ENCODE measurements at regions not wholly inside any gene's neighbourhood (a gene's known extent, or its start where the extent isn't known, plus 50 kb on each side); places are given as distances from the start of the nearest gene placed in this dataset.

DNA sequence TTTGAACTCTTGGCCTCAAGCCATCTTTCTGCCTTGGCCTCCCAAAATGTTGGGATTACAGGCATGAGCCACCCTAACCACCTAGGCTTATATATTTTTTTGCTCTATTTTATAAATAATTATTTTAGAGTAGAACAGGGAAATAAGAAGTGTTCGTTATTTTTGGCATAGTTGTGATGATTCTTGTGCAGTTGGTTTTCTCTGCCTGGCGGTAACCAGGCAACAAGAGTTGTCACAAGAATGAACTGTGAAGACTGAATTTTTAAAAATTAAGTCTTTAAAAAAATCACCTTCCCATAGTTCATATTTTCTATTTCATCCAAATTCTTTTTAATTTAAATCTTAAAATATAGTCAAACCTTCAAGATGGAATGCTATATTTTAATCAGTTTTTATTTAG lies 310.2 kb downstream of the ARL6IP6 start:
- TF ChIP-seq, protein P1, sequence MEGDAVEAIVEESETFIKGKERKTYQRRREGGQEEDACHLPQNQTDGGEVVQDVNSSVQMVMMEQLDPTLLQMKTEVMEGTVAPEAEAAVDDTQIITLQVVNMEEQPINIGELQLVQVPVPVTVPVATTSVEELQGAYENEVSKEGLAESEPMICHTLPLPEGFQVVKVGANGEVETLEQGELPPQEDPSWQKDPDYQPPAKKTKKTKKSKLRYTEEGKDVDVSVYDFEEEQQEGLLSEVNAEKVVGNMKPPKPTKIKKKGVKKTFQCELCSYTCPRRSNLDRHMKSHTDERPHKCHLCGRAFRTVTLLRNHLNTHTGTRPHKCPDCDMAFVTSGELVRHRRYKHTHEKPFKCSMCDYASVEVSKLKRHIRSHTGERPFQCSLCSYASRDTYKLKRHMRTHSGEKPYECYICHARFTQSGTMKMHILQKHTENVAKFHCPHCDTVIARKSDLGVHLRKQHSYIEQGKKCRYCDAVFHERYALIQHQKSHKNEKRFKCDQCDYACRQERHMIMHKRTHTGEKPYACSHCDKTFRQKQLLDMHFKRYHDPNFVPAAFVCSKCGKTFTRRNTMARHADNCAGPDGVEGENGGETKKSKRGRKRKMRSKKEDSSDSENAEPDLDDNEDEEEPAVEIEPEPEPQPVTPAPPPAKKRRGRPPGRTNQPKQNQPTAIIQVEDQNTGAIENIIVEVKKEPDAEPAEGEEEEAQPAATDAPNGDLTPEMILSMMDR (IDR thresholded peaks at IDR 0.05) = no peak
- TF ChIP-seq POLR2A (IDR thresholded peaks at IDR 0.05) (no peak), EP300 (IDR thresholded peaks at IDR 0.05) (no peak)
